ENCODE measurements at regions not wholly inside any gene's neighbourhood (a gene's known extent, or its start where the extent isn't known, plus 50 kb on each side); places are given as distances from the start of the nearest gene placed in this dataset.

GRCh38 chr16:5861241-5861640, 763.6 kb upstream of the EEF2KMT start:
- Mint-ChIP-seq H3K27ac (no peak overlapping the region), H3K9me3 (no peaks in the 10 kb centered on the region), H3K36me3 (ENCODE audit: low read depth) (no peaks in the 10 kb centered on the region; the same call in 2 of the 3 replicates), H3K4me1 (peaks cover 26% of the 10 kb centered on the region), H3K4me3 (no peak overlapping the region), H3K27me3 (ENCODE audit: insufficient read depth, low read depth, poor library complexity) (no peaks in the 10 kb centered on the region)
- Histone ChIP-seq H4K20me1 (replicated peaks; ENCODE audit: insufficient read depth) (no peaks in the 10 kb centered on the region), H3K4me1 (ENCODE audit: insufficient read depth) (no peaks in the 10 kb centered on the region), H3K4me3 (no peak overlapping the region), H3K27me3 (ENCODE audit: insufficient read depth) (no peaks in the 10 kb centered on the region), H3K27ac (ENCODE audit: low read depth) (no peak overlapping the region), H3K36me3 (ENCODE audit: insufficient read depth) (no peaks in the 10 kb centered on the region), H3F3A (replicated peaks; ENCODE audit: low read depth) (no peaks in the 10 kb centered on the region), H3K9me2 (ENCODE audit: insufficient read depth) (0 out of 2 replicates have a peak, but pooled peaks cover 3% of the 10 kb centered on the region), H2AFZ (no peak overlapping the region), H3K4me2 (no peak overlapping the region), H3K79me2 (replicated peaks; ENCODE audit: insufficient read depth) (no peaks in the 10 kb centered on the region)
- ATAC-seq (no peak; the same call in 2 of the 3 replicates), DNase-seq (ENCODE audit: low spot score) (no peak)
- no peak for TF ChIP-seq JUNB (IDR thresholded peaks at IDR 0.05; ENCODE audit: unreplicated experiment)
- no peak for TF ChIP-seq ZNF114 (CRISPR knock-in tag; IDR thresholded peaks at IDR 0.05)
- TF ChIP-seq NANOG (IDR thresholded peaks at IDR 0.05; ENCODE audit: borderline replicate concordance) = no peak
- no peak for TF ChIP-seq ZNF331 (CRISPR knock-in tag; IDR thresholded peaks at IDR 0.05; ENCODE audit: low read depth)
- no peak for TF ChIP-seq POLR2AphosphoS5 (IDR thresholded peaks at IDR 0.05; ENCODE audit: low read depth)
- TF ChIP-seq REST (IDR thresholded peaks at IDR 0.05; ENCODE audit: unreplicated experiment) = no peak
- TF ChIP-seq ETS1 (IDR thresholded peaks at IDR 0.05) = no peak
- no peak for TF ChIP-seq CREB1 (CRISPR knock-in tag; IDR thresholded peaks at IDR 0.05; ENCODE audit: low read depth)
- no peak for TF ChIP-seq STAT1 (IDR thresholded peaks at IDR 0.05; ENCODE audit: unreplicated experiment)
- no peak for TF ChIP-seq EZH2phosphoT487 (IDR thresholded peaks at IDR 0.05; ENCODE audit: unreplicated experiment)
- no peak for TF ChIP-seq CTCF (conservative IDR thresholded peaks at IDR 0.05; ENCODE audit: low read depth in 2 of 2)
